GM21390 (cell line): ENCODE measurements at regions not wholly inside any gene's neighbourhood (a gene's known extent, or its start where the extent isn't known, plus 50 kb on each side); places are given as distances from the start of the nearest gene placed in this dataset.

ENCODE experiments used
- ATAC-seq: cut with Tn5 transposase; IDR thresholded peaks from one replicate; pipeline ENCODE4 v1.9.1; 2021; ENCODE audit not compliant: unreplicated experiment

DNA sequence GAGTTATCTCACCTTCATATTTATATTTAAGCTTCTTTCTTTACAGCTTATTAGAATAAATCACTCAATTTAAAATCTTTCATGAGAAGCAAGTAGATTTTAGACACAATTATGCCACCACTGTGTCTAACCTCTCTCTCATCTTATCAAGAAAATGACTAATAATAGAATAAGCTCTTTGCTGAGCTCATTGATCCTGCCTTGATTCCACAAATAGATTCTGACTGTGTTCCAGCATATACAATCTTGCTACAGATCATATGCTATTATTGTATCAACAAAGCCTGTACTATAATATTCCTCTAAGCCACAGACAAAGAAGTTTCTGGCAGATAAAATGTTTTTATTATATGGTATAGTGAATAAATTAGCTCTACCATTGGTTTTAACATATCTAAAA, 168.7 kb upstream of the GULP1 start:
- no peak for ATAC-seq

- no peak for ATAC-seq
These were observed 162.0 kb upstream of the GULP1 start for GRCh38 chr2:188129677-188130076.

GRCh38 chr2:188130317-188130716, 161.4 kb upstream of the GULP1 start:
- ATAC-seq: no peak

GRCh38 chr2:188131281-188131680, 160.4 kb upstream of the GULP1 start:
- ATAC-seq: no peak

- ATAC-seq: no peak
These were observed 159.3 kb upstream of the GULP1 start for GRCh38 chr2:188132385-188132784.

- ATAC-seq: no peak
These were observed 157.4 kb upstream of the GULP1 start for GRCh38 chr2:188134241-188134640.

GRCh38 chr2:188138313-188138712, 153.4 kb upstream of the GULP1 start:
- no peak for ATAC-seq

DNA sequence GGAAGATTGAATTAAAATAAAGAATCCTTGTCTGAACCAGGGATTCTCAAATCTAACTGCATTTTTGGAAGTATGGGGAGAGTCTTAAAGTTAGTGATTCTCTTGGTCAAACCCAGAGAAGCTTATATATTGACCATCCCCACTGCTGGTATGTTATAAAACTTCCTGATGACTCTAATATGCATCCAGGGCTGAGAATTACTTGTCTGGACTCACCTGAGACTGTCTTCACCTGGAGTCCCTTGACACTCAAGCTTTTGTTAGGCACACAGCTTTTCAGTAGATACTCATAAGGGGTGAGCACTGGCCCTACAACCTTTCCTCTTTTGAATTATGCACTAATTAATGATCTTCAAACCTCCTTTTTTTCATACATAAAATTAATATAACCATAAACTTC, 149.6 kb upstream of the GULP1 start:
- no peak for ATAC-seq

DNA sequence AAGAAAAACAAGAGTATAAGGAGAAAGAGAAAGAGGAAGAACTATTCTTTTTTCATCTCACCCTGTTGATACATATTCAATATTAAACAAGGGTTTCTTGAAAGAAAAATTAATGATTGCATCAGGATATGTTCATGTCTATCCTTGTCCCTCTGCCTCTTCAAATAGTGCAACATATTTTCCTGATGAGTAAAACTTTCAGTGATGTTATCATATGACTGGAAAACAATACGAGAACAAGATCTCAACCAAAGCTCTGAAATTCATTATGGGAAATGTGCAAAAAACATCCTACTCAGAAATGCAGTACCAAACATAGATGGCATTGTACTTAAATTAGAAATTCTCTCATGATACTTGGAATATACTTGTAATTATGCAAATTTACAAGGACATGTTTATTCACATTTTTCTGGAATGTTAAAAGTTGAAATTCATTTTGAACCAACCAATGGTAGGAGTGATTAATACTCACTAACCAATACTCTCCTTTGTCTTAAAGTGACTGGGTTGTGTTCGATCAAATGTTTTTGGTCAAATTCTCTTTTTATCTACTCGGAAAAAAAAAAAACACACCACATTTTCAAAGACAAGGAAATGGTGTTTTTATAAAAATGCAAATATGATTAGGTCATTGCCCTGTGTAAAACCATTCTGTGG, 148.9 kb upstream of the GULP1 start:
- ATAC-seq: no peak

DNA sequence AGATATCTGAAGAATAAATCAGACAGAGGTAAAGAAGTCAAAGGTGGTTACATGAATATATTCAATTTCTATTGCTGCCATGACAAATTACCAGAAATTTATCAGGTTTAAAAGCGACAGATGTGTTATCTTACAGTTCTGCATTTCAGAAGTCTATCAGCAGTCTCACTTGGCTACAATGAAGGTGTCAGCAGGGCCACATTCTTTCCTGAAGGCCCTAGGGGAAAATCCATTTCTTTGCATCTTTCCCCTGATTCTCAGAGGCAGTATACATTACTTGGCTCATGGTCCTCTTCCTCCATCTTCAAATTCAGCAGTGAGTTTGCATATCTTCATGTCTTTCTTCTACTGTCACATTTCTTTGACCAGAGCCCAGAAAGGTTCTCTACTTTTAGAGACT, 145.8 kb upstream of the GULP1 start:
- no peak for ATAC-seq

- no peak for ATAC-seq
These were observed 144.8 kb upstream of the GULP1 start for GRCh38 chr2:188146888-188147287.

DNA sequence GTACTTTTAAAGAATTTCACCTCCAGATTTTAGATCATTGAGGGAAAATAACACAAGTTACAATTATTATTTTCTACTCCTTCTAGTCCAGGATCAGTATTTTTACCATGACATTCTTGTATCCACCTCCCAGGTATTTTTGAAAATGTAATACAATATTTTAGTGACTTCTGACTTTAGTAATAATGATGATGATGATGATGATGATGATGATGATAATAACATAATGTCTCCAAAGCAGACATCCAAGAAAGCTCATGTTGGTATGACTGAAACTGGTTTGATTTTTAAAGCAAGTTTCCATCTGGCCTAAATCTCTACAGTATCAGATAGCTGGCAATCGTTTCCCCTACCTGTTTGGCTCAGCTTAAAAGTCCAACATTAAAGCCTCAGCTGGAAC, 140.0 kb upstream of the GULP1 start:
- ATAC-seq: no peak

GRCh38 chr2:188158337-188159100, 133.2 kb upstream of the GULP1 start:
- no peak for ATAC-seq

GRCh38 chr2:188159484-188159883, 132.2 kb upstream of the GULP1 start:
- ATAC-seq: no peak

DNA sequence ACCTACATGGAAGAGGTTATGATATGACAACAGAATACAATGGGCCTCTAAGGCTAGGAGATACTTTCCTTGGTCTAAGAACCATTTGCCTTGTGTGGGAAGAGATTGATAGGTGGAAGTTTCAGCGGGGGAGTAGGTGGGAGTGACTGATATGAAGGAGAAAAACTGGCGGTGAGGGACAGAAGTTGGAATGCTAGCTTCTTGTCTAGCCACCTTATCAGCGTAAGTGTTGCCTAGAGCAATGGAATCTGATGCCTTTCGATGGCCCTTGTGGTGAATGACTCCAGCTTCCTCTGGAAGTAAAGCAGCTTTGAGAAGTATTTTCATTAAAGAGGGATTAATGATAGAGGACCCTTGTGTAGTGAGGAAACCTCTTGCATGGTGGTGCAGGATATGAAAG, 121.3 kb upstream of the GULP1 start:
- ATAC-seq: no peak

DNA sequence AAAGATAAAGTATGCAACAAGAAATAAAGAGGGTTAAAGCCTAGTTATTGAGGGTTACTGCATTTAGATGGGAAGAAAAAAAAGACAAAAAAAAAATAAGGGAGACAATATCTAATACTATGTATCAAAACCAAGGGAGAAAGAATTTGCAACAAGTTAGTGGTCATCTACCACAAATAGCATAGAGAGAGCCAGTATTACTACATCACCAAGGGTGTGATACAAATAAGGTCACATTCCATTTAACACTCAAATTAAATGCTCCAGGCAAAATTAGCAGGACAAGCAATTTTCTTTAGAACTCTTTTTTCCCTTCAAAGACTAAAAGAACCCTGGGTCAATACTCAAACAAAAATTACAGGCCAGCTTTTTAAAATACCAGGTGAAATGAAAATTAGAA, 115.1 kb upstream of the GULP1 start:
- no peak for ATAC-seq

- no peak for ATAC-seq
These were observed 110.4 kb upstream of the GULP1 start for GRCh38 chr2:188181067-188181838.

DNA sequence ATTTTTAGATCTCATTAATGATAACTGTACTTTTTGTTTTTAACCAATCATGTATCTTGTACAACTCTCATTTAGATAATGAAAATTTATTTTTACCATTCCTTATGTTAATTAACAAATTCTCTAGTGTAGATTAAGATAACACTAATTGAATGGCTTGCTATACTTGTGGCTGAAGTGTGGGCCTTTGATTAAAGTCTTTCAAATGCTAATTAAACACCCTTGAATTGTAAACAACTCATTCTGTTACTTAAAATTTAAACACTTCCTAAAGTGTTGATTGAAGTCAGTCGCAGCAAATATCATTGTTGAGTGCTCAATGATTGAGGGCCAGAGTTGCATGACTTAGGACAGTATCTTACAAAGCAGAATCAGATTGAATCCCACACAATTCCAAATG, 109.8 kb upstream of the GULP1 start:
- no peak for ATAC-seq

- ATAC-seq: no peak
These were observed 103.9 kb upstream of the GULP1 start for GRCh38 chr2:188187726-188188125.

- ATAC-seq: no peak
These were observed 102.3 kb upstream of the GULP1 start for GRCh38 chr2:188189356-188189755.

- no peak for ATAC-seq
These were observed 98.4 kb upstream of the GULP1 start for GRCh38 chr2:188193230-188193629.
